GM18873 (cell line): ENCODE measurements at regions not wholly inside any gene's neighbourhood (a gene's known extent, or its start where the extent isn't known, plus 50 kb on each side); places are given as distances from the start of the nearest gene placed in this dataset.
"Not testable (repeated sequence)": the region's sequence is repeated elsewhere in the genome, so short reads cannot be mapped to it uniquely, and the experiment has no call there.

ENCODE experiments used
- ATAC-seq: cut with Tn5 transposase; IDR thresholded peaks from one replicate; pipeline ENCODE4 v1.9.1; 2021; ENCODE audit warnings: mild to moderate bottlenecking, moderate library complexity, moderate number of reproducible peaks; ENCODE audit not compliant: unreplicated experiment, low FRiP score

GRCh38 chrX:46367491-46367890 is 177.7 kb downstream of the ZNF674 start:
- ATAC-seq, result no peak

GRCh38 chrX:46366381-46367207 is 178.6 kb downstream of the ZNF674 start:
- no peak for ATAC-seq

- no peak for ATAC-seq
These were observed 190.7 kb downstream of the ZNF674 start for GRCh38 chrX:46354481-46354880.

GRCh38 chrX:46341767-46342322 is 203.4 kb downstream of the ZNF674 start:
- no peak for ATAC-seq

- no peak for ATAC-seq
These were observed 204.5 kb downstream of the ZNF674 start for GRCh38 chrX:46340696-46341095.

GRCh38 chrX:46333550-46333949 is 211.7 kb downstream of the ZNF674 start:
- ATAC-seq, result no peak

- no peak for ATAC-seq
These were observed 214.2 kb downstream of the ZNF674 start for GRCh38 chrX:46330981-46331380.

- ATAC-seq, result no peak
These were observed 214.7 kb downstream of the ZNF674 start for GRCh38 chrX:46330513-46330912.

GRCh38 chrX:46328133-46328532 is 217.1 kb downstream of the ZNF674 start:
- no peak for ATAC-seq

GRCh38 chrX:46327566-46328115 is 217.6 kb downstream of the ZNF674 start:
- ATAC-seq, result no peak

- no peak for ATAC-seq
These were observed 219.1 kb downstream of the ZNF674 start for GRCh38 chrX:46326161-46326560.

- ATAC-seq, result no peak
These were observed 219.8 kb downstream of the ZNF674 start for GRCh38 chrX:46325312-46325877.

- ATAC-seq, result no peak
These were observed 221.1 kb downstream of the ZNF674 start for GRCh38 chrX:46324166-46324565.

- not testable (repeated sequence) for ATAC-seq
These were observed 222.3 kb downstream of the ZNF674 start for GRCh38 chrX:46322929-46323328.

GRCh38 chrX:46321676-46322075 is 223.5 kb downstream of the ZNF674 start:
- no peak for ATAC-seq

- no peak for ATAC-seq
These were observed 225.5 kb downstream of the ZNF674 start for GRCh38 chrX:46319750-46320149.

- no peak for ATAC-seq
These were observed 226.7 kb downstream of the ZNF674 start for GRCh38 chrX:46318551-46318950.

- ATAC-seq, result no peak
These were observed 228.1 kb downstream of the ZNF674 start for GRCh38 chrX:46317163-46317562.

GRCh38 chrX:46311581-46312120 is 233.6 kb downstream of the ZNF674 start:
- ATAC-seq, result no peak

GRCh38 chrX:46310815-46311497 is 234.3 kb downstream of the ZNF674 start:
- no peak for ATAC-seq

- ATAC-seq, result no peak
These were observed 237.1 kb downstream of the ZNF674 start for GRCh38 chrX:46308110-46308509.
